HEK293 (cell line): ENCODE measurements at regions not wholly inside any gene's neighbourhood (a gene's known extent, or its start where the extent isn't known, plus 50 kb on each side); places are given as distances from the start of the nearest gene placed in this dataset.
A peak's percentile ranks its signal among the peaks of the same experiment; 100 is the strongest.

Source experiments
- CTCF ChIA-PET: fragments of 350-600 bp; formaldehyde crosslinking; extraction: SDS; loops from one replicate; lab custom pipeline; 2021; ENCODE audit warnings: antibody characterized with exemption; lab: Yijun Ruan, JAX
- POLR2A ChIA-PET: fragments of 300-600 bp; formaldehyde crosslinking; extraction: SDS; loops from one replicate; lab custom pipeline; 2020; ENCODE audit warnings: antibody characterized with exemption, inconsistent platforms; lab: Yijun Ruan, JAX
- H3K27ac ChIP-seq: fragments of 200-500 bp; sonication (Bioruptor generic); 2 replicates; pipeline ENCODE4 v1.5.1; 2014; ENCODE audit warnings: low read depth, low read length, control low read depth, inconsistent platforms; ENCODE audit errors: extremely low read depth
- H3K36me3 ChIP-seq, 2 experiments: fragments of 200-500 bp in 1 of 2; sonication (Bioruptor generic) in 1 of 2; 1 replicate in 1 of 2; 2 replicates in 1 of 2; pipeline ENCODE4 v1.5.1; 2014 to 2017; ENCODE audit warnings: inconsistent platforms in 2 of 2, low read length in 2 of 2; ENCODE audit not compliant: control insufficient read depth in 2 of 2, insufficient read depth in 1 of 2
- H3K4me1 ChIP-seq: fragments of 200-500 bp; sonication (Bioruptor generic); 2 replicates; pipeline ENCODE4 v1.5.1; 2014; ENCODE audit warnings: mild to moderate bottlenecking, low read length, inconsistent platforms; ENCODE audit not compliant: control insufficient read depth, insufficient read depth
- H3K4me3 ChIP-seq: 2 replicates; pipeline ENCODE4 v1.5.1; 2011; ENCODE audit warnings: low read depth, mild to moderate bottlenecking, control low read depth, low read length, moderate library complexity
- H3K9me3 ChIP-seq: fragments of 200-500 bp; sonication (Bioruptor generic); 2 replicates; pipeline ENCODE4 v1.5.1; 2014; ENCODE audit warnings: low read depth, low read length, inconsistent platforms; ENCODE audit not compliant: control insufficient read depth, insufficient read depth
- GFI1B ChIP-seq: fragments of 450-650 bp; formaldehyde crosslinking; IDR thresholded peaks from 2 replicates; pipeline ENCODE4 v1.5.1; 2016; ENCODE audit warnings: missing biosample characterization, missing genetic modification characterization
- ZBTB1 ChIP-seq: fragments of 450-650 bp; formaldehyde crosslinking; IDR thresholded peaks from 2 replicates; pipeline ENCODE4 v1.5.1; 2016; ENCODE audit warnings: missing biosample characterization, missing genetic modification characterization
- ZEB2 ChIP-seq: fragments of 450-650 bp; formaldehyde crosslinking; IDR thresholded peaks from 2 replicates; pipeline ENCODE4 v1.5.1; 2016; ENCODE audit warnings: missing biosample characterization, missing genetic modification characterization
- ZNF121 ChIP-seq: fragments of 450-650 bp; formaldehyde crosslinking; IDR thresholded peaks from 2 replicates; pipeline ENCODE4 v1.5.1; 2016; ENCODE audit warnings: missing biosample characterization, missing genetic modification characterization
- ZNF366 ChIP-seq: fragments of 450-650 bp; formaldehyde crosslinking; conservative IDR thresholded peaks from 2 replicates; pipeline ENCODE4 v1.5.1; 2016; ENCODE audit warnings: missing biosample characterization, missing genetic modification characterization
- ZNF501 ChIP-seq: fragments of 450-650 bp; formaldehyde crosslinking; IDR thresholded peaks from 2 replicates; pipeline ENCODE4 v1.5.1; 2016; ENCODE audit warnings: missing biosample characterization, missing genetic modification characterization
- ZNF521 ChIP-seq: fragments of 450-650 bp; formaldehyde crosslinking; IDR thresholded peaks from 2 replicates; pipeline ENCODE4 v1.5.1; 2017; ENCODE audit warnings: missing biosample characterization, mild to moderate bottlenecking, missing genetic modification characterization
- ZNF623 ChIP-seq: fragments of 450-650 bp; formaldehyde crosslinking; IDR thresholded peaks from 2 replicates; pipeline ENCODE4 v1.5.1; 2016; ENCODE audit warnings: missing biosample characterization, missing genetic modification characterization
- TF ChIP-seq, protein P1 (sequence below): fragments of 450-650 bp; formaldehyde crosslinking; IDR thresholded peaks from 2 replicates; pipeline ENCODE4 v1.5.1; 2016; ENCODE audit warnings: missing biosample characterization, missing genetic modification characterization
- TF ChIP-seq, protein P2 (sequence below): fragments of 450-650 bp; formaldehyde crosslinking; IDR thresholded peaks from 2 replicates; pipeline ENCODE4 v1.5.1; 2016; ENCODE audit warnings: missing biosample characterization, missing genetic modification characterization
- TF ChIP-seq, protein P3 (sequence below): fragments of 450-650 bp; formaldehyde crosslinking; IDR thresholded peaks from 2 replicates; pipeline ENCODE4 v1.5.1; 2016; ENCODE audit warnings: missing biosample characterization, missing genetic modification characterization, low read depth
- TF ChIP-seq, protein P4 (sequence below): fragments of 450-650 bp; formaldehyde crosslinking; IDR thresholded peaks from 2 replicates; pipeline ENCODE4 v1.5.1; 2016; ENCODE audit warnings: missing biosample characterization, missing genetic modification characterization
- TF ChIP-seq, protein P5 (sequence below): fragments of 450-650 bp; formaldehyde crosslinking; IDR thresholded peaks from 2 replicates; pipeline ENCODE4 v1.5.1; 2016; ENCODE audit warnings: missing biosample characterization, missing genetic modification characterization

DNA sequence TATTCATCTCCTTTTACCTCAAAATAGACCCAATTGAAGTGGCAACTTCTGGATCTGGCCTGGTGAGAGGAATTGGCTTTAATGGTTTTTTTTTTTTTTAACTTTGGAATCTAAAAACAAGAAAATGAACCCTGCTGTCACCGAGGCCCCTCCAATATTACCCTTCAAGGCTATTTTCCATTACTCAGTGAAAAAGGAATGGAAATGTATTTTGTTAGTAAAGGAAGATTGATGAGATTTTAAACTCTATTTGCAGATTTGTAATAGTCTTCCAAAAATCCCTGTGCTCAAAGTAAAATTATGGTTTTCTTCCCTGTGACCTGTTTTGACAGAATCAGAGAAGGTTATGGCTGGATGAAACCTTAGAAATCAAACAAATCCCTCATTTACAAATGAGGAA lies 102.9 kb downstream of the TMEM170B start:
- no peaks in the 10 kb centered on the region for H3K9me3 ChIP-seq
- ChIA-PET POLR2A (no interaction called here), CTCF (no interaction called here)
- H3K4me3 ChIP-seq = no peak overlapping the region
- TF ChIP-seq, protein P1, sequence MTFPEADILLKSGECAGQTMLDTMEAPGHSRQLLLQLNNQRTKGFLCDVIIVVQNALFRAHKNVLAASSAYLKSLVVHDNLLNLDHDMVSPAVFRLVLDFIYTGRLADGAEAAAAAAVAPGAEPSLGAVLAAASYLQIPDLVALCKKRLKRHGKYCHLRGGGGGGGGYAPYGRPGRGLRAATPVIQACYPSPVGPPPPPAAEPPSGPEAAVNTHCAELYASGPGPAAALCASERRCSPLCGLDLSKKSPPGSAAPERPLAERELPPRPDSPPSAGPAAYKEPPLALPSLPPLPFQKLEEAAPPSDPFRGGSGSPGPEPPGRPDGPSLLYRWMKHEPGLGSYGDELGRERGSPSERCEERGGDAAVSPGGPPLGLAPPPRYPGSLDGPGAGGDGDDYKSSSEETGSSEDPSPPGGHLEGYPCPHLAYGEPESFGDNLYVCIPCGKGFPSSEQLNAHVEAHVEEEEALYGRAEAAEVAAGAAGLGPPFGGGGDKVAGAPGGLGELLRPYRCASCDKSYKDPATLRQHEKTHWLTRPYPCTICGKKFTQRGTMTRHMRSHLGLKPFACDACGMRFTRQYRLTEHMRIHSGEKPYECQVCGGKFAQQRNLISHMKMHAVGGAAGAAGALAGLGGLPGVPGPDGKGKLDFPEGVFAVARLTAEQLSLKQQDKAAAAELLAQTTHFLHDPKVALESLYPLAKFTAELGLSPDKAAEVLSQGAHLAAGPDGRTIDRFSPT (tag by site-specific recombination) = no peak
- TF ChIP-seq GFI1B (tag by site-specific recombination) (no peak), ZNF366 (tag by site-specific recombination) (no peak), ZEB2 (tag by site-specific recombination) (no peak), ZBTB1 (tag by site-specific recombination) (no peak), ZNF501 (tag by site-specific recombination) (no peak)
- TF ChIP-seq, protein P2, sequence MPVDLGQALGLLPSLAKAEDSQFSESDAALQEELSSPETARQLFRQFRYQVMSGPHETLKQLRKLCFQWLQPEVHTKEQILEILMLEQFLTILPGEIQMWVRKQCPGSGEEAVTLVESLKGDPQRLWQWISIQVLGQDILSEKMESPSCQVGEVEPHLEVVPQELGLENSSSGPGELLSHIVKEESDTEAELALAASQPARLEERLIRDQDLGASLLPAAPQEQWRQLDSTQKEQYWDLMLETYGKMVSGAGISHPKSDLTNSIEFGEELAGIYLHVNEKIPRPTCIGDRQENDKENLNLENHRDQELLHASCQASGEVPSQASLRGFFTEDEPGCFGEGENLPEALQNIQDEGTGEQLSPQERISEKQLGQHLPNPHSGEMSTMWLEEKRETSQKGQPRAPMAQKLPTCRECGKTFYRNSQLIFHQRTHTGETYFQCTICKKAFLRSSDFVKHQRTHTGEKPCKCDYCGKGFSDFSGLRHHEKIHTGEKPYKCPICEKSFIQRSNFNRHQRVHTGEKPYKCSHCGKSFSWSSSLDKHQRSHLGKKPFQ = no peak
- TF ChIP-seq, protein P3, sequence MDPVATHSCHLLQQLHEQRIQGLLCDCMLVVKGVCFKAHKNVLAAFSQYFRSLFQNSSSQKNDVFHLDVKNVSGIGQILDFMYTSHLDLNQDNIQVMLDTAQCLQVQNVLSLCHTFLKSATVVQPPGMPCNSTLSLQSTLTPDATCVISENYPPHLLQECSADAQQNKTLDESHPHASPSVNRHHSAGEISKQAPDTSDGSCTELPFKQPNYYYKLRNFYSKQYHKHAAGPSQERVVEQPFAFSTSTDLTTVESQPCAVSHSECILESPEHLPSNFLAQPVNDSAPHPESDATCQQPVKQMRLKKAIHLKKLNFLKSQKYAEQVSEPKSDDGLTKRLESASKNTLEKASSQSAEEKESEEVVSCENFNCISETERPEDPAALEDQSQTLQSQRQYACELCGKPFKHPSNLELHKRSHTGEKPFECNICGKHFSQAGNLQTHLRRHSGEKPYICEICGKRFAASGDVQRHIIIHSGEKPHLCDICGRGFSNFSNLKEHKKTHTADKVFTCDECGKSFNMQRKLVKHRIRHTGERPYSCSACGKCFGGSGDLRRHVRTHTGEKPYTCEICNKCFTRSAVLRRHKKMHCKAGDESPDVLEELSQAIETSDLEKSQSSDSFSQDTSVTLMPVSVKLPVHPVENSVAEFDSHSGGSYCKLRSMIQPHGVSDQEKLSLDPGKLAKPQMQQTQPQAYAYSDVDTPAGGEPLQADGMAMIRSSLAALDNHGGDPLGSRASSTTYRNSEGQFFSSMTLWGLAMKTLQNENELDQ (tag by site-specific recombination) = no peak
- TF ChIP-seq, protein P4, sequence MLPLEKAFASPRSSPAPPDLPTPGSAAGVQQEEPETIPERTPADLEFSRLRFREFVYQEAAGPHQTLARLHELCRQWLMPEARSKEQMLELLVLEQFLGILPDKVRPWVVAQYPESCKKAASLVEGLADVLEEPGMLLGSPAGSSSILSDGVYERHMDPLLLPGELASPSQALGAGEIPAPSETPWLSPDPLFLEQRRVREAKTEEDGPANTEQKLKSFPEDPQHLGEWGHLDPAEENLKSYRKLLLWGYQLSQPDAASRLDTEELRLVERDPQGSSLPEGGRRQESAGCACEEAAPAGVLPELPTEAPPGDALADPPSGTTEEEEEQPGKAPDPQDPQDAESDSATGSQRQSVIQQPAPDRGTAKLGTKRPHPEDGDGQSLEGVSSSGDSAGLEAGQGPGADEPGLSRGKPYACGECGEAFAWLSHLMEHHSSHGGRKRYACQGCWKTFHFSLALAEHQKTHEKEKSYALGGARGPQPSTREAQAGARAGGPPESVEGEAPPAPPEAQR (tag by site-specific recombination) = no peak
- H3K4me1 ChIP-seq = no peaks in the 10 kb centered on the region
- no peaks in the 10 kb centered on the region for H3K36me3 ChIP-seq
- H3K27ac ChIP-seq = no peak overlapping the region

DNA sequence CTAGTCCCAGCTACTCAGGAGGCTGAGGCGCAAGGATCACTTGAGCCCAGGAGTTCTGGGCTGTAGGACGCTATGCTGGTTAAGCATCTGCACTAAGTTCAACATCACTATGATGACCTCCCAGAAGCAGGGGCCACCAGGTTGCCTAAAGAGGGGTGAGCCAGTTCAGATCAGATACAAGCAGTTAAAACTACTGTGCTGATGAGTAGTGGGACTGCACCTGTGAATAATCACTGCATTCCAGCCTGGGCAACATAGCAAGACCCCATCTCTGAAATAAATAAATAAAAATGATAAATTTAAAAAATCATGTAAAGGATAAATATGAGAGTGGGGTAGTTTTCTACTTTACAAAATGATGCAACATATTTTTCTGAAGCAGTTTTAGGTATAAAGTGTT lies 106.5 kb downstream of the TMEM170B start:
- H3K27ac ChIP-seq = no peak overlapping the region
- H3K4me3 ChIP-seq = no peak overlapping the region
- H3K4me1 ChIP-seq = no peaks in the 10 kb centered on the region
- TF ChIP-seq, protein P5, sequence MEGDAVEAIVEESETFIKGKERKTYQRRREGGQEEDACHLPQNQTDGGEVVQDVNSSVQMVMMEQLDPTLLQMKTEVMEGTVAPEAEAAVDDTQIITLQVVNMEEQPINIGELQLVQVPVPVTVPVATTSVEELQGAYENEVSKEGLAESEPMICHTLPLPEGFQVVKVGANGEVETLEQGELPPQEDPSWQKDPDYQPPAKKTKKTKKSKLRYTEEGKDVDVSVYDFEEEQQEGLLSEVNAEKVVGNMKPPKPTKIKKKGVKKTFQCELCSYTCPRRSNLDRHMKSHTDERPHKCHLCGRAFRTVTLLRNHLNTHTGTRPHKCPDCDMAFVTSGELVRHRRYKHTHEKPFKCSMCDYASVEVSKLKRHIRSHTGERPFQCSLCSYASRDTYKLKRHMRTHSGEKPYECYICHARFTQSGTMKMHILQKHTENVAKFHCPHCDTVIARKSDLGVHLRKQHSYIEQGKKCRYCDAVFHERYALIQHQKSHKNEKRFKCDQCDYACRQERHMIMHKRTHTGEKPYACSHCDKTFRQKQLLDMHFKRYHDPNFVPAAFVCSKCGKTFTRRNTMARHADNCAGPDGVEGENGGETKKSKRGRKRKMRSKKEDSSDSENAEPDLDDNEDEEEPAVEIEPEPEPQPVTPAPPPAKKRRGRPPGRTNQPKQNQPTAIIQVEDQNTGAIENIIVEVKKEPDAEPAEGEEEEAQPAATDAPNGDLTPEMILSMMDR (tag by site-specific recombination) = no peak
- TF ChIP-seq ZNF521 (tag by site-specific recombination) = no peak
- no peak for TF ChIP-seq ZNF623 (tag by site-specific recombination)
- TF ChIP-seq ZNF121 (tag by site-specific recombination) = 0 out of 2 replicates have a peak, but pooled peaks have one; percentile 47
- CTCF ChIA-PET = interaction anchor here (0.6 to 1.7 kb wide), 3 partner anchors 10 to 53 kb away, joined by 3 to 6 read pairs (median 5); no protein-coding TSS in a partner anchor
- no peaks in the 10 kb centered on the region for H3K9me3 ChIP-seq
- POLR2A ChIA-PET = interaction anchor here (0.6 kb wide), 1 partner anchor 41 kb away, joined by 3 read pairs; no protein-coding TSS in a partner anchor
- no peaks in the 10 kb centered on the region for H3K36me3 ChIP-seq
